GM12874 (cell line): ENCODE measurements at regions not wholly inside any gene's neighbourhood (a gene's known extent, or its start where the extent isn't known, plus 50 kb on each side); places are given as distances from the start of the nearest gene placed in this dataset.

Source experiments
- TF ChIP-seq, protein P1 (sequence below): IDR thresholded peaks from 2 replicates; pipeline ENCODE4 v1.5.1; 2011; ENCODE audit warnings: low read depth, mild to moderate bottlenecking, control low read depth, low read length, moderate library complexity; ENCODE audit not compliant: insufficient read depth

DNA sequence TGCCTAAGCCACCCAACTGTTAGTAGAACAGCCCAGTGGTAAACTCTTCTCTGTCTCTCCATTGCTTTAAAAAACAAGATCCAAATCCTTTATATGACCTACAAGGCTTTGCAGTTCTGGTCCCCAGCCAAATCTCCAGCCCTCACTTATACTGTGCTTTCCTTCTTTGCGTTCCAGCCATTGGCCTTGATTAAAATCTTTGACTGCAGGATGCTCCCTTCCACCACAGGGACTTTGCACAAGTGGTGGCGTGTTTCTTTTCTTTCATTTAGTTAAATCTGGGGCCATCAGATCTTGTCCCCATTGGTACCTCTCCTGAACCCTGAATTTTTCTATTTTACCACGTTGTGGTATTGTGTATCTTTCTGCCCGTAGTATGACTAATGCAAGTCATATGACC is 183.7 kb downstream of the VRK1 start:
- TF ChIP-seq, protein P1, sequence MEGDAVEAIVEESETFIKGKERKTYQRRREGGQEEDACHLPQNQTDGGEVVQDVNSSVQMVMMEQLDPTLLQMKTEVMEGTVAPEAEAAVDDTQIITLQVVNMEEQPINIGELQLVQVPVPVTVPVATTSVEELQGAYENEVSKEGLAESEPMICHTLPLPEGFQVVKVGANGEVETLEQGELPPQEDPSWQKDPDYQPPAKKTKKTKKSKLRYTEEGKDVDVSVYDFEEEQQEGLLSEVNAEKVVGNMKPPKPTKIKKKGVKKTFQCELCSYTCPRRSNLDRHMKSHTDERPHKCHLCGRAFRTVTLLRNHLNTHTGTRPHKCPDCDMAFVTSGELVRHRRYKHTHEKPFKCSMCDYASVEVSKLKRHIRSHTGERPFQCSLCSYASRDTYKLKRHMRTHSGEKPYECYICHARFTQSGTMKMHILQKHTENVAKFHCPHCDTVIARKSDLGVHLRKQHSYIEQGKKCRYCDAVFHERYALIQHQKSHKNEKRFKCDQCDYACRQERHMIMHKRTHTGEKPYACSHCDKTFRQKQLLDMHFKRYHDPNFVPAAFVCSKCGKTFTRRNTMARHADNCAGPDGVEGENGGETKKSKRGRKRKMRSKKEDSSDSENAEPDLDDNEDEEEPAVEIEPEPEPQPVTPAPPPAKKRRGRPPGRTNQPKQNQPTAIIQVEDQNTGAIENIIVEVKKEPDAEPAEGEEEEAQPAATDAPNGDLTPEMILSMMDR: no peak

DNA sequence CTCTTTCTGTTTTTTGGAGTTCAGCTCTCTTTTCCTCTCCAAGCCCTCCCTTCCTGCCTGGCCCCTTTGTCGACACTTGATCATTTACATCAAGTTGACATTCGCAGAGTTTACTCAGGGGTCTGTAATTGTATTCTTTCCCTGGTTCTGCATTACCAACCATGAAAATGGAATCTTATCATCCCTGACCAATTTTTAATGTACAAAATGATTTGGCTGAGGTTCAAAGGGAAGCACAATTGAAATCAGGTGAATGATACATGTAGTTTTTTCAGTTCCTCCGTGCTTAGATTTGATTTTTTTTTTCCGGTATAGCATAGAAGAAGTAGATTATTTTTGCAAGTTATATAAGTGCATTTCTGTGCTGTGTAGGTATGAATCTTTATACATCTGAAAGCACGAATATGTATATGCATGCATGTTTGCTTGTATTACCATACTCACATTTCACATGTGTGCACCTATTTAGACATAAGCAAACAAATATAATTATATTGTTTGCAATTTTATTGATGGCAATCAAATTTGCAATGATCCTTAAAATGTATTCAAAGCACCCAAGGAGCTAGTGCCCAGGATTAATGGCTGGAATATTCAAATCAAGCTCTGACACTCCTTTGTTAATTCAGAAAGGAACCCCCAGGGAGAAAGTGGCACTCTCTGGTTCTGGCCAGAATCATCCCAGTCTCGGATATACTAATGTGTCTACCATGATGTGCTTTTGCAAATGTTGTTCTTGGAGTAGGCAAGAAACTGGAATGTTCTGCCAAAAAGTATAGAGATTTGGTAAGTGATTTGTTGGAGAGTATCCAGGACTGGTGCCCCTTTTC is 189.3 kb downstream of the VRK1 start:
- TF ChIP-seq, protein P1: no peak

DNA sequence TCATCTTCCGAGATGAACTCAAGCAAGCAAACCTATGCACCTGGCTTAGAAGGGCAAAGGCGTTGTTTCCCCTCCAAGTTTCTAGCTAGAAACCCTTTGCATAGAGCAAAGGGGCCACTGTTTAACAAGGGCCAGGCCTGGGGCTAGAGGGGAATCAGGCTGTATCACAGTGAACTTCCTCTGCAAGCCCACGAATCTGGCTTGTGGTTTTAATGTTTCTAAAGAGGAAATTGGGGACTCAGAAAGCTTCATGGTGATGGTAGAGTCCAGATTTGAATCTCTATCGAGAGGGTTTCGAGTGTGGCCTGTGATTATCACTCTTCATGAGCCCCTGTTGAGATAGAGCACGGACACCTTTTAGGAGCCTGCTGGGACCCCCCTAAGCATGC is 189.9 kb downstream of the VRK1 start:
- TF ChIP-seq, protein P1: no peak

DNA sequence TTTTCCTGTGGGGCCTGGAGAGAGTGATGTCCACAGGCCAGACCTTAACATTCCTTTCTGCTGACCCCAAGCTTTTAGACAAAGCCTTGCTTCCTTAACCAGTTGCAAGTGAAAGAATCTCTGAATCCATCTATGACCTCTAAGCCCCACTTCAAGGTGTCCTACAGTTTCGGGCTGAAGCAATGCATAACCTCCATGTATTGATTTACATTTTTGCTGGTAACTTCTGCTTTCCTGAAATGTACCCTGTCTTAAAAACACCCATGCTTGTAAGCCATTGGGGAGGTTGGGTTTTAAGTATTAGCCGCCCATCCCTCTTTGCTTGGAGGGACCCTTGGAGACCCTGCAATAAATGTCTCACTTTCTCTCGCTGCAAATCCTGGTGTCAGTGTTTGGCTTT is 190.6 kb downstream of the VRK1 start:
- TF ChIP-seq, protein P1: no peak

DNA sequence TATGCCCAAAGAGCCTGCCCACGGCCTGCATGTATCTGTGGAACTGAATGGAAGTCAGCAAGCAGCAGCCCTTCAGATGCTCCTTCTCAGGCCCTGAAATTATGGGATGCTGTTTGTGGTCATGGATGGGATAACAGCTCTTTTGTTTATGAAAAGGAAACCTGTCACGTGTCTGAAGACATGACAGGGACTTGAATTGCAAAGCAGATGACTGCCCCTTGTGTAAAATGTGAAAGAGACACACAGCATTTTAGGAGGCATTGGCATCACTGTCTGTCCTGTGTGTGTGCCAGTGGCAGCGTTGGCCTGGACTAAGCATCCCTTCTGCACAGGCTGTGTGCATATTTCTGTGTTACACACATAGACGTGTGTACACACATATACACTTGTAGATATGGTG is 192.1 kb downstream of the VRK1 start:
- TF ChIP-seq, protein P1: no peak

DNA sequence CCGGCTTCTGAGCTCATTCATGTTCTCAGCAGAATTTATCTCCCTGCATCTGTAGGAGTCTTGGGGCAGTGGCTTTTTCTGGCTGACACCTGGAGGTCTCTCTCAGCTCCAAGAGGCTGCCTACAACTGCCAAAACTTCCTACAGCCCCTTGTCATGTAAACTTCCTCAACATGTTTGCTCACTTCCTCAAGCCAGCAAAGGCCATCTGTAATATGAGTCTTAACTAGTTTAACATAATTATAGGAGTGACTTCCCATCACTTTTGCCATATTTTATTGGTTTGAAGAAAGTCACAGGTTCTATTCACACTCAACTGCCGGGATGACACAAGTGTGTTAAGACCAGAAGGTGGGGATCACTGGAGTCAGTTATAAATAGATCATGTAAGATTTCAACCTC is 194.0 kb downstream of the VRK1 start:
- TF ChIP-seq, protein P1: no peak

DNA sequence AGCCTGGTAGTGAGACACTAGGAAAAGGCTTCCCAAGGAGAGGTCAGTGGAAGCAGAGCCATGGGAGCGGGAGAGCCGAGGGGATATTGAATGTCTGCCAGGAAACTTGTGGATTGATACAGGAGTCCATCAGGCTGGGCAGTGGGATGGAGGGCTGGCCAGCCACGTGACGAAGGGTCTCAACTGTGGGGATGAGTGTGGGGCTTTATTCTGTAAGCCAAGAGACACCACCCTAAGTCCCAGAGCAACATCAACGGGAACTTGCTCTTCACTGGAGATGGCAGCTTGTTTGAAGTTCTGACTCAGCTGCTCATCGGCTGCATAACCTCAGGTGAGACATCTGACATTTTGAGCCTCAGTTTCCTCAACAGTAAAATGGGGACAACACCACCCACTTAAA is 197.8 kb downstream of the VRK1 start:
- TF ChIP-seq, protein P1: no peak

DNA sequence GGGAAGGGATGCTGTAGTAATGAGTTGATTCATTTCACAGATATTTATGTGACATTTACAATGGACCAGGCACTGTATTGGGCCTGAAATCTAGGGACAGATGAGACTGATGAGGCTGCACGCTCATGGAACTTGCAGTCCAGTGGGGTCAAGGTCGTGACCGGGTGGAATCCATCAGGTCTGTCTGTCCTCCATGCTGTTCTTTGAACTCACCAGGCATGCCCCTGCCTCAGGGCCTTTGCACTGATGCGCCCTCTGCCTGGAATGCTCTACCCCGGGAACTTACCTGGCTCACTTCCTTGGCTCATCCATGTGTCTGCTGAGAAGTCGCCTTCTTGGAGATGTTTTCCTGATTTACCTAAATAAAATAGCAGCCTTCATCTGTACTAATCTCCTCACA is 200.1 kb downstream of the VRK1 start:
- TF ChIP-seq, protein P1: no peak
